HL-60 (cell line): ENCODE measurements at regions not wholly inside any gene's neighbourhood (a gene's known extent, or its start where the extent isn't known, plus 50 kb on each side); places are given as distances from the start of the nearest gene placed in this dataset.

Experiments
- DNase-seq, 2 experiments: peaks; one replicate each; pipeline ENCODE4 v3.0.0-alpha.2; 2010 to 2020; ENCODE audit warnings: low read depth in 1 of 2, low spot score in 1 of 2
- H3K27ac ChIP-seq: fragments of 250-450 bp; sonication (Bioruptor Pico); replicated peaks from 2 replicates; pipeline ENCODE4 v1.5.1; 2020; ENCODE audit warnings: mild to moderate bottlenecking, moderate library complexity
- H3K27me3 ChIP-seq: fragments of 250-450 bp; sonication (Bioruptor Pico); 2 replicates; pipeline ENCODE4 v1.5.1; 2021; ENCODE audit warnings: mild to moderate bottlenecking, moderate library complexity; ENCODE audit not compliant: insufficient read depth, poor library complexity, severe bottlenecking
- H3K4me3 ChIP-seq: replicated peaks from 2 replicates; pipeline ENCODE4 v1.5.1; 2011; ENCODE audit warnings: mild to moderate bottlenecking, control low read depth, low read length; ENCODE audit not compliant: insufficient read depth
- CTCF ChIP-seq: IDR thresholded peaks from one replicate; pipeline ENCODE4 v1.5.1; 2011; ENCODE audit warnings: low read length, control low read depth, inconsistent platforms; ENCODE audit not compliant: insufficient read depth
- GABPA ChIP-seq: IDR thresholded peaks from 2 replicates; pipeline ENCODE4 v1.6.1; 2012; ENCODE audit warnings: low read depth
- POLR2AphosphoS5 ChIP-seq: IDR thresholded peaks from 2 replicates; pipeline ENCODE4 v1.6.1; 2012; ENCODE audit warnings: low read depth
- REST ChIP-seq: IDR thresholded peaks from 2 replicates; pipeline ENCODE4 v1.6.1; 2012; ENCODE audit warnings: low read depth; ENCODE audit not compliant: insufficient replicate concordance
- SPI1 ChIP-seq: IDR thresholded peaks from 2 replicates; pipeline ENCODE4 v1.6.1; 2012; ENCODE audit warnings: low read depth, mild to moderate bottlenecking, borderline replicate concordance

GRCh38 chr2:57880446-57880845, 166.2 kb upstream of the VRK2 start:
- no peak for DNase-seq
- no peak overlapping the region for H3K27ac ChIP-seq
- no peak overlapping the region for H3K4me3 ChIP-seq
- H3K27me3 ChIP-seq = no peaks in the 10 kb centered on the region
- no peak for TF ChIP-seq CTCF
- no peak for TF ChIP-seq GABPA

DNA sequence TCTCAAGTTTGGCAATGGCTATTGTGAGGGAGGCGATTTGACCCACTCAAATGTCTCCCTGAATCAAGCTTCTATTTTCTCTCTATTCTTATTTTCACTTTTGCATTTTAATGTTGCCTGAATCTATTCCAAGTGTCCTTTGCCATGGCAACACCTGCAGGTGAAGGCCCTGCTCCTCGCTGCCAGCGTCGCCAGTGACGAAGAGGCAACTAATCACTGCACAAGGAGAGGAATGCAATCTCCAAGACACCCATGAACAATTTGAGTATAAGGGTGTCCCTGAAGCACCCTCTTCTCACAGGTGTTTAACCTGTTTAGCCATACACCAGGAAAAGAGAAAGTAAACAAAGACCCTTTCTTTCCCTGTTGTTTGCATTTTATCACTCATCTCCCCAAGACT, 165.6 kb upstream of the VRK2 start:
- H3K4me3 ChIP-seq = no peak overlapping the region
- H3K27ac ChIP-seq = no peak overlapping the region
- no peak for TF ChIP-seq CTCF
- TF ChIP-seq GABPA = no peak
- TF ChIP-seq REST = no peak
- TF ChIP-seq POLR2AphosphoS5 = no peak
- no peak for TF ChIP-seq SPI1
- H3K27me3 ChIP-seq = no peaks in the 10 kb centered on the region
- DNase-seq = no peak

- Histone ChIP-seq H3K27me3 (no peaks in the 10 kb centered on the region), H3K4me3 (no peak overlapping the region), H3K27ac (no peak overlapping the region)
- DNase-seq = no peak
- TF ChIP-seq POLR2AphosphoS5 (no peak), SPI1 (no peak), REST (no peak), GABPA (no peak), CTCF (no peak)
Measured at GRCh38 chr2:57881998-57882888, 164.4 kb upstream of the VRK2 start.

- H3K4me3 ChIP-seq = no peak overlapping the region
- DNase-seq = no peak
- no peaks in the 10 kb centered on the region for H3K27me3 ChIP-seq
- TF ChIP-seq CTCF = no peak
- TF ChIP-seq REST = no peak
- no peak for TF ChIP-seq SPI1
- TF ChIP-seq GABPA = no peak
- TF ChIP-seq POLR2AphosphoS5 = no peak
- no peak overlapping the region for H3K27ac ChIP-seq
Measured at GRCh38 chr2:57882895-57883515, 163.6 kb upstream of the VRK2 start.
